ENCODE measurements at regions not wholly inside any gene's neighbourhood (a gene's known extent, or its start where the extent isn't known, plus 50 kb on each side); places are given as distances from the start of the nearest gene placed in this dataset.

DNA sequence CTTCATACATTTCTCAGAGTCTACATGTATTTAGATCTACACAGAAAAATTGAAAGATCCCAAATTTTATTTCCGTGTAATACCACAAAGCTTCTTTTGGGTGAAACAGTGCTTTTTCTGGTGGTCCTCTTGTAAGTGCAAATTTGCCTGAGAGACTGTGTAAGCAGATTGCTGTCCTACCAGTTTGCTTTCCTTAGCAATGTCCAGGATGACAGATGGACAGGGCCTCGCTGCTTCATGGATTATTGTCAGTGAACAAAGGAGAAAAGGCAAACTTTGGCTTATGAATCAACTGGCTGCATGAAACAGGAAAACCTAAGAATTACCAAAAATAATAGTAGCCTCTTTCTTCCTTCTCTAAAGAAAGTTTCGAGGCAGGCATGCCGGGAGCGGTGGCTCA is 82.6 kb upstream of the UBE2E1 start:
- TF ChIP-seq, protein P1, sequence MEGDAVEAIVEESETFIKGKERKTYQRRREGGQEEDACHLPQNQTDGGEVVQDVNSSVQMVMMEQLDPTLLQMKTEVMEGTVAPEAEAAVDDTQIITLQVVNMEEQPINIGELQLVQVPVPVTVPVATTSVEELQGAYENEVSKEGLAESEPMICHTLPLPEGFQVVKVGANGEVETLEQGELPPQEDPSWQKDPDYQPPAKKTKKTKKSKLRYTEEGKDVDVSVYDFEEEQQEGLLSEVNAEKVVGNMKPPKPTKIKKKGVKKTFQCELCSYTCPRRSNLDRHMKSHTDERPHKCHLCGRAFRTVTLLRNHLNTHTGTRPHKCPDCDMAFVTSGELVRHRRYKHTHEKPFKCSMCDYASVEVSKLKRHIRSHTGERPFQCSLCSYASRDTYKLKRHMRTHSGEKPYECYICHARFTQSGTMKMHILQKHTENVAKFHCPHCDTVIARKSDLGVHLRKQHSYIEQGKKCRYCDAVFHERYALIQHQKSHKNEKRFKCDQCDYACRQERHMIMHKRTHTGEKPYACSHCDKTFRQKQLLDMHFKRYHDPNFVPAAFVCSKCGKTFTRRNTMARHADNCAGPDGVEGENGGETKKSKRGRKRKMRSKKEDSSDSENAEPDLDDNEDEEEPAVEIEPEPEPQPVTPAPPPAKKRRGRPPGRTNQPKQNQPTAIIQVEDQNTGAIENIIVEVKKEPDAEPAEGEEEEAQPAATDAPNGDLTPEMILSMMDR (IDR thresholded peaks at IDR 0.05), result no peak
- TF ChIP-seq POLR2AphosphoS5 (IDR thresholded peaks at IDR 0.05) (no peak), POLR2A (IDR thresholded peaks at IDR 0.05) (no peak), EP300 (IDR thresholded peaks at IDR 0.05) (no peak)

Measured in suprapubic skin (tissue), 4 donors.